NCI-H510A (cell line): ENCODE measurements at regions not wholly inside any gene's neighbourhood (a gene's known extent, or its start where the extent isn't known, plus 50 kb on each side); places are given as distances from the start of the nearest gene placed in this dataset.

ENCODE experiments used
- DNase-seq: peaks from one replicate; lab custom pipeline; 2025; lab: John Stamatoyannopoulos, UW

DNA sequence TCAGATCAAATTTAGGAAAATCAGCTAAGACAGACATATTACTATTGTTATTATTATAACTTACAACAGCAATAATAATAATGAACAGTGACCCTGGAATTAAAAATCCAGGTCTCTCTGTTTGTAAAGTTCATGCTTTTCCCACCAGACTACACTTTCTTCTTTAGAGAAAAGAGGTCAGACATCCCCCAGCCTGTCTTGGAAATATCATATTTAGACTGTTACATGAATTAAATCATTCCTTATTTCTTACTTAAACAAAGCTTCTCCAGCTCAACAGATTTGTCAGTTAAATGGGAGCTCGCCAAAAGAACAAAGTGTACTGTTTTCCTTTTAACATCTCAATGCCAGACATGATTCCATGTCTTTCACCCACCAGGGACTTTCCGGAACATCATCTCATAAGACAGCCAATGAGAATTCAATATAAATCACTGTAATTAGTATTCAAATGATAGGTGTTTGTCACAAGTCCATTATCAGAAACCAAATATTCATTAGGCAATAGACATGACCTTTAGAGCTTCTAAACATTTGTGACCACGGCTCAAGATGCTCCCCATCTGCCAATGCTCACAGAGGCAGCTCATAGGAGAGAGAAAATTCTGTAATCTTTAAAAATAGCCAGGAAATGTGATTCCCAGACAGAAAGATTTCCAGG lies 351.9 kb downstream of the ENC1 start:
- no peak for DNase-seq

DNA sequence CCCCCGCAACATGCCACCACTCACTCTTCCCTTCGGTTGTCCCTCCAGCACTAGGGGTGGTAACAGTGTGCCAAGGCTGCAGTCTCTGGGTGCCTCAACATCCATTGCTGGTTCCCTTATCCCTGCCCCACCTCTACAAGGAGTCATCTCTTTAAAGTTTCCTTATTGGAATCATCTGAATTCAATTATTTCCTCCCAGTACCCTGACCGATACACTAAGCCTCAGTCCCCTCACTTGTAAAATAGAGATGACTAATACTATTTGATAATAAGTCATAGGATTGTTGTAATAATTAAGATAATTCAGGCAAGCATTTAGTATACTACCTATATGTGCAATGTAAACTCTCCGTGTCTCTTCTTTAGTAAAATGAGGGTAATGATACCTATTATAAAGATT lies 352.5 kb downstream of the ENC1 start:
- no peak for DNase-seq

DNA sequence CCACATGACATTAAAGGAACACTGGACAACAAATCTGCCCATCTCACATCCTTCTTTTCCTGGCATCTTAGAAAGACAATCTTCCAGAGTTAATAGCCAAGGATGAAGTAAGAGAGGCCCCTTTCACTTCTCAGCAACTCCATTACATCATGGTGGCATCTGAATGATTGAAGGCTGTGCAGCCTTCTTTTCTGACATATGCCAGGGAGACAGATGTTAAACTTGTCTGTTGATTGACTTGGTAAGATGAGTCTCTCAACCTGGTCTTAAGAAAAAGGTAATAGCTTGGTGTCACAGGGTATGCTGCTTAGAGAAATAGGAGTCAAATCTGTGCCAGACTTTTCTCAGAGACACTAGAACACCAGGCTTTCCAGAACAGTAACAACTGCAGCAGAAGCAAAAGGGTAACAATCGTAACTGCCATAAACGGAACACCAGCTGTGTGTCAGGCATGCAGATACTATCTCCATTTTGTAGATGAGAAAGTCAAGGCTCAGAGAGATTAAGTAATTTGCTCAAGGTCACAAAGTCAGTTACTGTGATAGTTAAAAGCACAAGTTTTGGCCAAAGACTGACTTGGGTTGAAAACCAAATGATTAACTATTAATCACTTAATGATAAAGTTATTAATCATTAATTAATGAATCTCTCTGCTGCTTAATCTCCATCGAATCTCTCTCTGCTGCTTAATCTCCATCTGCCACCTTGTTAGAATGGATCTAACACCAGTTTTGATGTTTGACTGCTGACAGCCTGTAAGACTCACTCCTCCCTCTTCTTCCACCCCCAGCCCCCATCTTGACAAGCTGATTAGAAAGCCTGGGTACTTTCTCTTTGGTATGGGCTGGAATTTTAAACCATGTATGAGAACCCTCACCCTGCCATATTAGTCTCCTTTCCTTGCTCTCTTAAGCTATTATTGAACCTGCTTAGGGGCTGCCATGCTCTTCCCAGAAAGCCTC lies 353.5 kb downstream of the ENC1 start:
- DNase-seq, result no peak

DNA sequence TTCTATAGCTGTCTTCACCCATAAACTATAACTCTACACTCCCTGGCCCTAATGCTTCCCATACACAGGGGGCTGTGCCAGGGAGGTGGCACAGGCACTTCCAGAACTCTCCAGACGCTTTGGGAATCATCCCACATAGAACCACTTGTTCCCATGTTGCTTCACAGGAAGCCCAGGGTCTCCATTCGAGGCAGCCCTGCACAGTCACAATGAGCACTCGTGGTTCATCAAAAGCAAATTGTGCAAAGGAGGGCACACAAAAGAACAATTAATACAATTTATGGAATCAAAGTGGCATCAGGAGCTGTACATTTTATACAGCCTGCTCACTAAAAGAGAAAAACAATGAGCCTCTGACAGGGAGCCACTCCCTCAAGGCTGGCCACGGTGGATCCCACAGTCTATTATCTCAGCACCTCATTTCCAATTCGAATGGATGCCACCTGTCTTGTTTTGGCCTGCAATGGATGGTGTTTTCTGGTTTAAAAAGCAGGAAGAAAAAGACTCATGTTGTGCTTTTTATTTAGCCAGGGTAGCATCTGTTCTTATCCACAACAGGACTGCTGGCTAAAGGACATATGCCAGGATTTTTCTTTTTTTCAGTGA lies 354.8 kb downstream of the ENC1 start:
- no peak for DNase-seq

DNA sequence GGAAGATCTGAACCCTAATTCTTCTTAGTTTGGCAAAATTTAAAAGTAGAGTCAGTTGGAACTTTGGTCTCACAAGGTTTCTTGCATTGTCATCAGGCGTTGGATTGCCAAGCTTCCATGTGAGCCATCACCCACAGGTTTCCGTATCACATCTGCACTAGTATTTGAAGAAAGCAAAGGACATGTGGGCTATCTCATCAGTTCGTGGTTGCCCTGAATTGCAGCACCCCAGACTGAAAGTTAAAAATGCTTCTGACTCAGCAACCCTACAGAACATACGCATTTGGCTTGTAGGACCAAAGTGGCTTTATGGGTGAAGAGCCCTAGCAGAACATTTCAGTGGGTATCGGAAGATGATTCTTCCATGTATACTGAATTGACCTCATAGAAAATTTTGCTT lies 358.0 kb downstream of the ENC1 start:
- no peak for DNase-seq

DNA sequence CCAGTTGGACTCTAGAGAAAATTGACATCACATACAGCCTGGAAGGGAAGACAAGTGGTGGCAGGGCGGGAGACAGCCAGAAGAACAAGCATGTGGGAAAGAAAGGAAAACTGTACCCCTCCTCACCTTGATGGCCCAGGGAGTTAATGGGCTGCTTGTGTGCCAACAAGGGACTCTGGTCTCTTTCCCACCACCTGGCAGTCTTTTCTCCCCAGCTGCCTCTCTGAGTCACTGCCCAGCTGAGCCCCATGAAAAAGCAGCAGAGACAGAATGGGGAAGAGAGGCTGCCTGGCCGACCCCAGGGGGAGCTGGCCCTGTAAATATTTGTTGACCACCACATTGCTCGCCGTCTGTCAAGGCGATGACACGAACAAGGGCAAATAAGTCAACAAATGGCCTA lies 359.4 kb downstream of the ENC1 start:
- no peak for DNase-seq

DNA sequence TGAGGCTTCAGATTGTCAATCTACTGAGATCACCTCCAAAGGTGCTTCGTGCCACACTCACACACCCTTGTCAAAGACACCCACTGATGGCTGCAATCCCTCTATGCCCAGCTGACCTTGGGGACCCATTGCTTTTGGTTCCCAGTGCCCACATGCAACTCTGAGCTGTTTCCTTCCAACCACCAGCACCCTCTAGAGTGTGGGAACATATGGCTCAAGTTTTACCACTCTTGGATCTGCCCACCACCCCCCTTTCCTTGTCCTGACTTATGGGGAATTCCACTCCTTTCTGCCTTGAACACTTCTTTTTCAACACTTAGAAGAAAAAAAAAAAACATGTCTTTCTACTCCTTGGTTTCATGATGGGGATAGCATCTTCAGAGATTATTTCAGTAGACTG lies 360.2 kb downstream of the ENC1 start:
- DNase-seq, result no peak

DNA sequence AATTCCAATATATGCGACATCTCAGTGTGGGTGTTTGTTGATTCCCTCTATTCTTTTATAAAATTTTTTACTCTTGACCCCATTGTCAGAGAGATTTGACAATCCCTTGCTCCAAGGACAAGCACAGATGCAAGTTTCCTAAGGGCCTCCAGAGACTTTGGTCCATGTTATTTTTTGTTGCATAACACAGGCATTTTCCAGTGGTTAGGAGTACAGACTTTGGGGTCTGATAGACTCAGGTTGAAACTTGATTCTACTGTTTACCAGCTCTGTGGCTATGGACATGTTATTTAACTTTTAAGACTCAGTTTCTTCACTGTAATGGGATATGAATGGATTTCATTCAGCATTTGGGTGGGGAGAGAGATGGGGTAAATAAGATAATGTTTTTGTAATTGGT lies 361.3 kb downstream of the ENC1 start:
- DNase-seq, result no peak

DNA sequence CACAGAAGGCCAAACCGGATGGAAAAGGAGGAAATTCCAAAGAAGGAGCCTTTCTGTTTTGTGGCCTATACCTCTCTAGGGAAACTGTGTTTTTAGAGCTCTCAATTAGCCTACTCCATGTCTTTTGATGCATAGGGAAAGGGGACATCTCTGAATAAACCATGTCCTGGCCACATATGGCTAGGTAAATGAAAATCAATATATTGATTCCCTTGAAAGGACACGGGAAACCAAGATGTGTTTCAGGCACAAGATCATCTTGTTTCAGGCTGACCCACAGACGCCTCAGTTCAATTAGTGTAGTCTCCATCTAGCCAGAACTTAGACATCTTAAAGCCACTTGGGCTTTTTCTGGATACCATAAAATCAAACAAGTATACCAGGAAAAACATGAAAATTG lies 363.1 kb downstream of the ENC1 start:
- DNase-seq, result no peak

DNA sequence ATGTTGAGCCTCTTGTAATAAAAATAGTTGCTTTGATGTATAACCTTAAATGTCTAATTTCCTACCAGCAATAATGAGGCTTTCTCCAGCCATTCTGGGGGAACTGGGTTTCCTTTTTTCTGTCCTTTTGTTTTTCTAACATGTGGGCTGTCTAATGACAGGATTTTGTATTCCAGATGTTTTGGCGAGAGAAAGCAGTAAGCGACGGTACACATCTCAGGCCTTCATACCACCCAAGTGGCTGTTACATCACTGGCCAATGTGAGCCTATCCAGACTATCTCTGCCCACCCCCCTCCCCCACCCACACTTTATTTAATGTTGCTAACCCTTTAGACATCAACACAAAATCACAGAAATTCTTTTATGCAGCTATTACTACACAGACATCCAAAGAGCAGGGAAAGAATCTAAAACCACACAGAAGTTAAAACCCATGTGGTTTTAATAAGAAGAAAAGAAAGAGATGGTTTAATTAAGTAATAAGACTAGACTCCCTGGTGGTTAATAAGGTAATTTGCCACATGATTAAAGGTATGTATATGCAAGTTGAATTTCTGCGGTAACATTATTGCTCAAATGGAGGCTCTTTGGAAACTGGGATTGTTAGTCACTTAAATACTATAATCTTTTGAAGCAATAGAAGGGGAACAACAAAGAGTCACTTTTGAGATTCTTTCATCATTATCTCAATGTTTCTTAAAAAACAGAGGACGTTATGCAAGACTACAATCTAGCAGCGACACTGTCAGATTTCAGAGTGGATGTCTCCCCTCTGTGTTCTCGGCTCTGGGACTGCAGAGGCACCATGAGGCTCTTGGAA lies 365.1 kb downstream of the ENC1 start:
- no peak for DNase-seq

DNA sequence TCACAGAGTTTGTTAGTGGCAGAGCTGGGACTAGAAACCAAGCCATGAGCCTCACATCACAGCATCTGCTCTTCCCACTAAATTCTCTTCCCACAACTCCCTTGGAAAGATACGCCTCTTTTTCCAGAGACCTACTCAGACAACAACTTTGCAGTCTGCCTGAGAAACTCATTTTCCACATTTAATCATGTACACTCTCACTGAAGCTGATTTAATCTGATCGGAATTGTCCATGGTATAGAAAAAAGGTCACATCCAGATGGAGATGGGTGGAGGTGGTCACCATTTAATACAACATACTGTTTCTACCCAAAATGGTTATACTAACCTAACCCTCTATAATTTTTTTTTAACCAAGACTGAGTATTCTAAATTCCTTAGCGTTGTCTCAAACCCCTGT lies 366.2 kb downstream of the ENC1 start:
- no peak for DNase-seq

DNA sequence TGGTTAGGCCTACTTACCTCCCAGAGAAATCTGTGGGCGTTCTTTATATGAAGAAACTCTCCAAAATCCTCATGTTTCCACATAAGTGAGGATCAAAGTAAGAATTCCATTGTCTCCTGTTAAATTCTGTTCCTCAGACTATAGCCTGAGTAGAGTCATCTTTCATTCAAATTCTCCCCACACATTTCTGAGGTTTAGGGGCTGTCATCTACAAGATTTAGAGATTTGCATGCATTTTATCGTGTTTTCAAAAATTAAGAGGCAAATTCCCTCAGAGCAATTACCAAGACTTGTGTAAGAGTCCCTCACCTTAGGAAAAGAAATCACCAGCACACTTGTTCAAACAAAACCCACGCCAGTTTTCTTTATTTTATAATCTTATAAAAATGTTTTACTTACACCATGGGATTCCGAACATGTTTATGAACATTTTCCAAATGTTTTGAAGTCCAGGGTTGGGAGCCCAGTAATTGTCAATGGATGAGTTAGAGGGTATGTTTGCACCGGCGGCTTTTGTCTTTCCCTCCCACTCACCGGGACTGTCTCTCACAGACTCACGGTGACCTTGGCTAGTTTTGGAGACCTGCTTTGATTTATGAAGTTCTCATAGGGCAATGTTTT lies 367.6 kb downstream of the ENC1 start:
- no peak for DNase-seq

DNA sequence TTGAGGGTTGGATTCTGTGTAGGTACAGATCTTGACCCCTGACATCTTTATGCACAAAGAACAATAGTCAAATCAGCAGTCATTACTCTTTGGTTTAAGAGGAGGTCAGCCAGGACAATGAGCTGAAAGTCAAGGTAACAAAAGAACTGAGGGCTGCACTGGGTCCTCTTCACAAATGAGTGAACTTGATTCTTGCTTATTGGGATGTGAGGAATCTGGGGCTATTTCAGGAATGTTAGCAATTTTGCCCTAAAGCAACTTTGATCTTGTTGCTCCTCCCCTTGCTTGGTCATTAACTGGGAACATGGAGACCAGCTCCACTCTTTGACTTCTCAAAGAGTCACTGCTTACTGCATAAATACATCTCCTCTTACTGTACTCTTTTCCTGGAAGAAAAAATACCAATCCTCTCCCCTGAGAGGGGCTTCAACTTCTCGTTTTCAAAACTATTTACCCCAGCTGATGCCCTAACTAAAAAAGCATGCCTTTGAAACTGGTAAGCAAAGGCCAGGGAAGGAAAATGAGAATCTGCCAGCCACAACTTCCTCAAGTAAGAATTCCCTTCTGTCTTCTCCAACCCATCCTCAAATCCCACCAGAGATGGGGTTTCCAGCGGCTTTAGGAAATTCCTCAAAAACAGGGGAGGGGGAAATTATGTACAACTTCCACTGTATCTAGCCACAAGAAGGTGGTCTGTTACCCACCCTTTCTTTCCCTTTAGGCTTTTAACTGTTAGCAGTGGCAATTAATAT lies 368.3 kb downstream of the ENC1 start:
- DNase-seq, result no peak

DNA sequence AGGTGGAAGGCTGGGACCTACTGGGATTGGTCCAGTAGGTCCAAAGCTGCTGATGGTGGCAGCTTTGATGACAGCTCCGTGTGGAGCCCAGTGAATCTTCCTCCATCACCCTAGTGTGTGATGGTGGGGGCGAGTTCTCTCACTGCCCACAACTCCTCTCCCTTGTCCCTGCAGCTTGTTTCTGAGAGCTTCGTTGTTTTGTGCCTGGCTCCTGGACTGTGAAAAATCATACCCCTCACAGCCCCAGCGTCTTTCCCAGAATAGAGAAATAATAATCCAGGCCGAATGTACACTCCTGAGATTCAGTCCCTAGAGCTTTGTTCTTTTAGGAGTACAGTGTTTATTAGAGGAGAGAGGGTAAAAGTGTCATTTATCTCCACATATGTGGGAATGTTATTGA lies 372.2 kb downstream of the ENC1 start:
- DNase-seq, result no peak

DNA sequence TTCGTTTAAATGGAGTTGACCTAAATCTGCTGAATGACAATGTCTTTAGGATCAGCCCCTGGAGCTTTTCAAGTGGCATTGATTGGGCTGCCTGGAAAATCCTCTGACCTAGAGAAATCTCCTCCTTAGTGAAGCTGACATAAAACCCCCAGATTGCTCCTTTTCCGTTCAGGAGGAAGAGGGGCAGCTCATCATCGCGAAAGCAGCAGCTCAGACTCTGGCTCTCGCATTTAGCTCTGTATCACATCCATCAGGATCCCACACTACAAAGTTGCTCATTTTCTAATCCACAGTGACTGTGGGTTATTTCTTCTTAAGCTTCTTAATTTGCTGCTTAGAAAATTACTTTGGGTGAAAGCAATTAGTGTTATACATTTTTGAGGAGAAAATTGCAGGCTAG lies 373.7 kb downstream of the ENC1 start:
- DNase-seq, result no peak

DNA sequence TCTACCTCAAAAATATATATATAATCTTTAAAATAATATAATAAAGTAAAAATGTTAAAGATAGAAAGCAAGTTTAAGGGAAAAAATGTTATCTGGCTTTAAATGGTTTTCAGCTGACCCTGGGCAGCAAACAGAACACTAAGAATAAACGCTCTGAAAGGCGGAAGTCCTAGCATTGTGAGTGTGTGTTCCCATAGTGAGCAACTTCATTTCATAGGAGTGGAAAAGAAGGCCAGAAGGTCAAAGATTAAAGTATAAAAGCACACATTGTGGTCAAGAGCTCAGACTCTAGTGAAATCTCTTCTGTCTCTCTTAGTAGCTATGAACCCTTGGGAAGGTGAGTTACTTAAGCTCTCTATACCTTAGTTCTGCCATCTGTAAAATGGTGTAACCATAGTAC lies 374.4 kb downstream of the ENC1 start:
- DNase-seq, result no peak

DNA sequence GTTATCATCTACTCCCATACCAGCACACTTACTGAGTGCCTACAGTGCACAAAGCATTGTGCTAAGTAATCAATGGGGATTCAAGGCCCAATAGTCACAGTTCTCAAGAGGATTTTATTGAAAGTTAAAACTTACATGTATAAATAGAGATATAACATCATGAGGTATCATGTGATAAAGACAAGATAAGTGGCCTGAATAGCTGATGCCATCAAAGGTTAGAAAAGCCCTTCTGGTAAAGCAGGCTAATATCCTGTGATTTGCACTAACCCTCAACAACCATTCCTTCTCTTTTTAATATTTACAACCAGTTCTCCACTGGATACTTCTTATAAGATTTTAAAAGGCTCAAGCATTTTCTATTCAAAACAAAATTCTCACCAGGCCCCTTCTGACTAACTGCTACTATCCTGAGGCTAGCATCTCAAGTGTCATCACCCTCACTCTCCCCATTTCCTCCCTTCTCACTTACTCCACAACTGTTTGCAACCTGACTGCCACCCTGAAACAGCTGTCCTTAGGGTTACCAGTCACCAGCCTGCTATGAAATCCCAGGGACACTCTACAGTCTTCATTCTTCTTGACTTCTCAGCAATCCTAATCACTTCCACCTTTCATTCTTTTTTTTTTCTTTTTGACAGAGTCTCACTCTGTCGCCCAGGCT lies 377.9 kb downstream of the ENC1 start:
- no peak for DNase-seq

DNA sequence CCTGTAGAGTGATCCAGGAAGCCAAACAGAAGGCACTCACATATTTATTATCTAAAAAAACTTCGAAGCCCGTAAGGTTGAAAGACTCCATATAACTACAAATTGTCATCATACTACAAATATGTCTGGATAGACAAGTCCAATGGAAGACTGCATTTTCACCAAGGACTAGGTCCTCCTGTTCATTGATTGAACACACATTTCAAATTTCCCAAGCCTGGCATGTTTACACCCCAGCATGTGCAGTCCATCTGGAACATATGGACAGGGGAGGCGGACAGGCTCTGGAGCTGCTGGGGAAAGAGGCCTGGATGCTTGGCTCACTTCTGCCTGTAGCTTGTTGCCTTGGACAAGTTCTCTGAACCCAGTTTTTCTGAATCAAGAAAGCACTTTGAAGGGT lies 378.7 kb downstream of the ENC1 start:
- no peak for DNase-seq

DNA sequence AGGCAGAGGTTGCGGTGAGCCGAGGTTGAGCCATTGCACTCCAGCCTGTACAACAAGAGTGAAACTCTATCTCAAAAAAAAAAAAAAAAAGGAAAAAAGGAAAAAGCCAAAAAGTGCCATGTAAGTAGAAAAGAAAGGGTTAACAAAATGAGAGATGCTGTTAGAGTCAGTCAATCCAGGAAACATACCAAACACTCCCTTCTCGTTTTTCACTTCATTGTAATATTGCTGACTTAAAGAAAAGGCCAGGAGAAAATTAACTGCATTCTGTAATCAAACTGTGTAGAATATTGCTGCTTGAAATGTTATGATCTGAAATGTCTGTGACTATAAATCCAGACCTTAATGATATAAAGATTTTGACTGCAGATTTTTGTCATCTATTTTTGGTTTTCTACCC lies 379.1 kb downstream of the ENC1 start:
- no peak for DNase-seq

DNA sequence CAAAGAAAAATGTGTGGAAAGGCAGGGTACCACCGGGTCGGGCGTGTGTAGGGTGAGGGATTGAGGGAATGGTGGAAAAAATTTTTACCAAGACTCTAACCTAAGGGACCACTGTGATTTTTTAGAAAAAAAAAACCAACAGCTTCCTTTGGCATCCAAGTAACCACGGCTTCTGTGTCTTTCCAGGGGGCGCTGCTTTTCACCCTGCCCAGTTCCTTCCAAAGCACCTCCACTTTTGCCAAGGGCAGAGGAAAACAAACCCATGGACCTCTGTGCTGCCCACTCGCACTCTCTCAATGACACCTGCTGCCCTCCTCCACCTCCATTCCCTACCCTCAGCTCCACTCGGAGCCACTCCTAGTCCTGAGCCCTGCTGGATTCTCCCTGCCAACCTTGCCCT lies 381.0 kb downstream of the ENC1 start:
- DNase-seq, result no peak

DNA sequence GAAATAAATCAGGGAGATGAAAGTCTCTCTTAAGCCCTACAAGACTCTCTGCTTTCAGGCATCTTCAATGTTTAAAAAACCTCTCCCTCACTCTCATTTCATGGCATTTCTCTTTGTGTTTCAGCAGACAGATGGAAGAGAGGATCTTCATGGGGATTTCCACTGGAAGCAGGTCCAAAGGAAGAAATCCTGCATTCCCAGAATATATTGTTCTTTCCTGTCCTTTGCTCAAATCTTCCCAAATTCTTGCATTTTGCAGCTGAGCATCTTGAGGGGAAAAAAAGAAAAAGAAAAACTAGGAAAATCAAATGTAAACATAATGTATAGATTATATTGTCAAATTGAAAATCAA lies 382.2 kb downstream of the ENC1 start:
- DNase-seq, result no peak
